Choroid plexus epithelial cell (primary cell): ENCODE measurements at regions not wholly inside any gene's neighbourhood (a gene's known extent, or its start where the extent isn't known, plus 50 kb on each side); places are given as distances from the start of the nearest gene placed in this dataset.

Experiments used
- DNase-seq: peaks from one replicate; pipeline ENCODE4 v3.0.0-alpha.2; 2010; ENCODE audit warnings: low read depth
- H3K4me3 ChIP-seq: 2 replicates; pipeline ENCODE4 v1.5.1; 2011; ENCODE audit warnings: low read depth, mild to moderate bottlenecking, control low read depth, low read length, moderate library complexity
- CTCF ChIP-seq: conservative IDR thresholded peaks from 2 replicates; pipeline ENCODE4 v1.5.1; 2011; ENCODE audit warnings: low read depth, mild to moderate bottlenecking, control low read depth, inconsistent platforms, low read length, moderate library complexity

- TF ChIP-seq CTCF: no peak
- H3K4me3 ChIP-seq: no peak overlapping the region
- no peak for DNase-seq
Observed at GRCh38 chr11:115654792-115655191, 150.6 kb upstream of the CADM1 start.

GRCh38 chr11:115653926-115654325 is 149.7 kb upstream of the CADM1 start:
- no peak overlapping the region for H3K4me3 ChIP-seq
- no peak for TF ChIP-seq CTCF
- no peak for DNase-seq

- H3K4me3 ChIP-seq: no peak overlapping the region
- DNase-seq: no peak
- TF ChIP-seq CTCF: no peak
Observed at GRCh38 chr11:115653076-115653475, 148.9 kb upstream of the CADM1 start.

GRCh38 chr11:115652496-115652895 is 148.3 kb upstream of the CADM1 start:
- no peak overlapping the region for H3K4me3 ChIP-seq
- DNase-seq: no peak
- TF ChIP-seq CTCF: no peak

- TF ChIP-seq CTCF: no peak
- DNase-seq: no peak
- no peak overlapping the region for H3K4me3 ChIP-seq
Observed at GRCh38 chr11:115652094-115652493, 147.9 kb upstream of the CADM1 start.

- TF ChIP-seq CTCF: no peak
- no peak for DNase-seq
- no peak overlapping the region for H3K4me3 ChIP-seq
Observed at GRCh38 chr11:115649461-115649860, 145.2 kb upstream of the CADM1 start.

GRCh38 chr11:115645631-115646317 is 141.6 kb upstream of the CADM1 start:
- H3K4me3 ChIP-seq: no peak overlapping the region
- DNase-seq: no peak
- no peak for TF ChIP-seq CTCF
